IPS-NIHi7 (cell line): ENCODE measurements at regions not wholly inside any gene's neighbourhood (a gene's known extent, or its start where the extent isn't known, plus 50 kb on each side); places are given as distances from the start of the nearest gene placed in this dataset.

Experiments used
- DNase-seq: peaks from one replicate; pipeline ENCODE4 v3.0.0; 2012; ENCODE audit warnings: mixed read lengths; ENCODE audit errors: extremely low spot score

DNA sequence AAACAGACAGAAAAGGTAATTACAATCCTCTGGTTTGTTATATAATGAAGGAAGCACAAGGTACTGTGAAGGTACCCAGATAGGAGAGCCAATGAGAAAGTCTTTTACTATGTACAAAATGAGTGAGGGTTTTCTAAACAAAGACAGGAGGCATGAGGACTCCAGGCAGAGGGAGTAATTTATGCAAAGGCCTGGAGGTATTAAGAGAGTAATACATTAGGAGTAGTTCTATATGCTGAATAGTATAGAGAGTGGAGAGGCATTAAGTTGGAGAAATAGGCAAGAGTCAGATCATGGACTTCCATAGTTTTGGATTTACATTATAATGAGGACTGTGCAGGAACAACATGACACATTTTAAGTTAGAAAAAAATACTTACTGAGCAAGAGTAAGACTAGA is 216.0 kb downstream of the SCG2 start:
- no peak for DNase-seq

DNA sequence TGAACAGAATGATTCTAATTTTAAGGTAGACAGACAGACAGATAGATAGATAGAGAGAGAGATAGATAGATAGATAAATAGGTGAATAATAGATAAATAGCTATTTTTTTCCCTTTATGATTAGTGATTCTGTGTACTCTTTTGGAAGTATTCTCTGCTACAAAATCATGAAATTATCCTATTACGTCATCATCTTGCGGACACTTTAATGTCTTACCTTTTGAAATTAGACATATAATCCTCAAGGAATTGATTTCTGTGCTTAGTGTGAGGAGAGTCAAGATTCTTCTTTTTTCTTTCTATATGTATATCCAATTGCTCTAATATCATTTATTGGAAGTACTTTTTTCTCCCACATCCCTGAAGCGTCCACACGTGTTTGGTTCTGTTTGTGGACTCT is 215.2 kb downstream of the SCG2 start:
- DNase-seq = no peak

DNA sequence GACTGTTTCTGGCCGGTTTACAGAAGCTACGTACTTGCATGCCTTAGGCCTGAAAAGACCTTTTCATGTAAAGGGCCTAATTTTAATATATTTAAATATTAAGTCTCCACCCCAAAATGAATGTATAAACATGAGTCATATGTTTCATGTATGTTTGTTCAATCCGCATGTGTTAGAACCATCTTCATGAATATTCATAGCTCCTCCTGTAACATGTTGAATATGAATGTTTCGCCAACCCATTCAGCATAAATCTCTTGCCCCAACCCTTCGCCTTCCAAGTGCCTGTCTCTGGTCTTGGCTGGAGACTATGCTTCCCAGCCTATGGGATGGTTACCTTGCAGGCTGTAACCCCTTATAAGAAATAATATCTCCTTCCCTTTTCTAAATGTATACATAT is 212.5 kb downstream of the SCG2 start:
- no peak for DNase-seq

DNA sequence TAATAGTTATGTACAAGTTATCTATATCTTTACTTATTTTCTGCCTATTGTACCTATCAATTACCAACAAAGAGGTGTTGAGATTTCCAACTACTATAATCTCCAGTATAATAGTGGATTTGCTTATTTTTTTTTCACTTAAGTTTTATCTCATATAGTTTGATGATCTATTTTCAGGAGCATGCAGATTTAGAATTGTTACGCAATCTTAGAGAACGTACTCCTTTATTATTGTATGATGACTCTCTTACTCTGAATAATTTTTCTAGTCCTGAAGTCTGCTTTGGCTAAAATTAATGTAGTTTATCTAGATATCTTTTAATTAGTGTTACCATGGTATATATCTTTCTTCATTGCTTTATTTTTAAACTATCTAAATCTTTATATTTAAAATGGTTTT is 205.2 kb downstream of the SCG2 start:
- DNase-seq = no peak

DNA sequence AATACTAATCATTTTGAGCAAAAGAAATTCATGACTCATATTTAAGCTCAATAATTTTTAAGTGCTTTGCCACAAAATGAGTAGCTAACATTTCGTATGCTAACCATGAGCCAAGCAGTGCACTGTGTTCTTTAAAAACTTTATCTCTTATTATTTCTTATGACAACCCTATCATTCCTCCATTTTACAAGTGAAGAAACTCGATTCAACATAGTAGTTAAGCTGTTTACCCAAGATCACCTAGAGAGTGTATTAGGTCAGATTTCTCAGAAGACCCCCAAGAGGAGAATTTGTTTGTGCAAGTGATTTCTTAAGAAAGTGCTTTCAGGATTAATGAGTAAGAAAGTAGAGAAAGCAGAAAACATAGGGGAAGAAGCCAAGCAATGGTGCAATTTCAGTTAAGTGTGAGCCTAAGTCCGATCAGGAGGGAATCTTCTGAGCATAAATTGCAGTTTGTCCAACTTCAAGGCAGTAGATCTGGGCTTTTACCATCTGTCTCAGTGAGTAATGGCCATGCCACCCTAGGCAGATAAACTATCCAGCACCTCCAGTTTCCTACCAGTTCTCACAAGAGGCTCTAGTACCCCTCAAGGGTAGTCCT is 202.7 kb downstream of the SCG2 start:
- no peak for DNase-seq

DNA sequence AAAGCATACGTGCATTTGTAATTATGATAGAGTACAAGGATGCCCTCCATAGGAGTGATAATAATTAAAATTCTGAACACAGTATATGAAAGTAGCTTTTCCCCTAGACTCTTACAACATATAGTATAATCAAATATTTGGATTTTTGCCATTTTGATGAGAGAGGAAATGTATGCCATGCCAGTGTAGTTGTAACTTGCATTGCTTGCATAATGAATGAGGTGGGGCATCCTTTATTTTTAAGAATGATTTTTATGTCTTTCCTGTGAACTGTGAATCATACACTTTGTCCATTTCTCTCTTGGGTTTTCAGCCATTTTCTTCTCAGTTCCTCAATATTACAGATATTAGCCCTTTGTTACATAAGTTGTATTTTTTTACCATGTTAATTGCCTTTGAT is 197.5 kb downstream of the SCG2 start:
- no peak for DNase-seq

DNA sequence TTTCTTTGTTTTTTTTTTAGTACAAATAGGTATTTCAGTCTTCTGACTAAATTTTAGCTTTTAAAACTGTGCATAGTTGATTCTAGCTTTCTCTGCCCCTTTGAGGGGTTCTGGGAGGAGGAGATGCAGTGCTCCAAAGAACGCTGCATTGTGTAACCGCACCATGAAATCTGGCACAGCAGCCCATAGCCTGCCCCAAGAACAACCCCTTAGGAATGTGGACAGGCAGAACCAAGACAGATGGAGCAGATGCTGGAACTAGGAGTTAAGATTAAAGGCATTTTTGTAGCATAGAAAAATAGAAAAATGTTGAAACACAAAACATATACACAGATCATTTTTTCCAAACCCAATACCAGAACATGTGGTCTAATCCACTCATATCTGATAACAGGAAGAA is 187.5 kb downstream of the SCG2 start:
- no peak for DNase-seq

DNA sequence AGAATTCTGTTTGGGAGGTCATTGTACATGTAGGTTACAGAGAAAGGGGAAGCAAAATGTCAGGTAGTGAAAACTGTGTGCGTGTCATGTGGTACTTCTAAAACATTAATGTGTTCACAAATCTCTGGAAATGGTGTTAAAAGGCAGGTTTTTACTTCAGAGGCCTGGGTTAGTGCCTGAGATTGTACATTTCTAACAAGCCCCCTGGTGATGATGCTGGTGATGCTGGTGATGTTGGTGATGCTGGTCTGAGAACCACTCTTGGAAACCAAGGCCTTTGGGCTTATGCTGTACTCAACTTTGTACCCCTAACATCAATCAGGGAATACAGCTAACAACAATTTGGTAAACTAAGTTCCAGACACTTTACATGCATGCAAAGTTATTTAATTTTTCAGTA is 187.1 kb downstream of the SCG2 start:
- no peak for DNase-seq

DNA sequence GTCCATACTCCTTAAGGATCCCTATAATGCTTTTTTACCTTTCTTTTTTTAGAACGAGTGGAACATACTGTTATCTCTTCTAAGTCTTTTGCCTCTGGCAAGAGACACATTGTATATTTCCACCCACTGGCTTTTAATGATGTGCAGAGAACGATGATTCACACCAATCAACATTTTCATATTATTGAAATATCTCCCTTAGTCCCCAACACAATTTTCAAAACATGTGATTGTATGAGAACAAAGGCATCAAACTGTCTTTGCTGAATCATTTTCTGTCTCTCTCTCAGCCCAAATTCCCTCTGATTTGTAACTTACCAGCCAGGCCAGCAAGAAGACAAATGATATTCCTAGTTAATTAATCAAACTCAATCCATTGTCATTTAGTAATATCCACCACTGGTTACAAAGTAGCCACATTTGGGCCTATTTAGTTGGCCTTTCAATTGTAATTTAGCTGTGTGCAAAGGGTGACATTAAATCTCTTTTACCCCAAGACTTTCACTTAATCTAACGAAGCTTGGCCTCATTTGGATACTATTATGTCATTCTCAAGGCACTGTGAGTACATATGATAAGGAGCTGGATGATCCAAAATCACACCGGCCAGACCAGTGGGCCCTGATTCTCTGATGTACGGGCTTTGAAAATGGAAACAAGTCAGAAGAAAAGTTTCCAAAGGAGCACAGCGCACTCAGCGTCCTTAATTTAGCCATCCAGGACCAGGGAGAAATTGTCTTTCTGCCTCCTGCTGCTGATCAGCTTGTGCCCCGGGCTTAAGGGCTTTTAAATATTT is 185.1 kb downstream of the SCG2 start:
- DNase-seq = no peak

DNA sequence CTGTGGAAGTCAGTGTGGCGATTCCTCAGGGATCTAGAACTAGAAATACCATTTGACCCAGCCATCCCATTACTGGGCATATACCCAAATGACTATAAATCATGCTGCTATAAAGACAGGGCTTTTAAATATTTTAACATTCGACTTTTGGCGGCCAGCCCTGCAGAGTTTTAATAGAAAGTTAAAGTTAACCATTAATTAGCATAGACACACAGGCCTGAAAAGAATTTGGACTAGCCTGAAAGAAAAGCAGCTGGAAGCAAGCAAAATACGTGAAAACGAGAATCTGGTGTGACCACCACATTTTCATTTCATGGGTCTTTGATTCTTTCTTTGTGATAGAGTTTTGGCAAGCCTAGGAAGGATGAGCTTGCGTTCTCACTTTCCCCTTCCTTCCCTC is 184.0 kb downstream of the SCG2 start:
- DNase-seq = no peak

DNA sequence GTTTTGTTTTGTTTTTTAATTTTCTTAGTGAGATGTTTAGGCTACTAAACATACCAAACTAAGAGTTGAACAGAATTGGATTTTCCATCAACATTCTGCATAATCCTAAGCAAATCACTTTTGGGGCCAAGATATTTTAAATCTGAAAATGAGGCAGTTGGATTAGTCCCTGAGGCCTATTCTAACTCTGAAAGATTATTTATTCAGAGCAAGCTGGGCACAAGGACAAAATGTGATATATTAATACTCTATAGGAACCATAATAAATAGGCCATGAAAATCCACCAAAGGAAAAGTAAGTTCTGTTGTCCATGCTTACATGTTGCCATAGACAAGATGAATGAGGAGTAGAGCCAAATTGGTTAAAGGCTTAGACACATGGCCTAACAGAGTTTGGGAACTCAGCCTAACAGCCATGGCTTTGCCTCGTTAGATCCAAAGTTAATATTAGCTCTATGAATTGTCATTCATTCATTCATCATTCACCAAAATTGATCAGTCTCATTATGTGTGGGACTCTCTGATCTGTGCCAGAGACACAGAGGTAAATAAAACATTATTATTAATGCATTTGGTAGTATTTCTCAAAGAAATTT is 183.5 kb downstream of the SCG2 start:
- DNase-seq = no peak

DNA sequence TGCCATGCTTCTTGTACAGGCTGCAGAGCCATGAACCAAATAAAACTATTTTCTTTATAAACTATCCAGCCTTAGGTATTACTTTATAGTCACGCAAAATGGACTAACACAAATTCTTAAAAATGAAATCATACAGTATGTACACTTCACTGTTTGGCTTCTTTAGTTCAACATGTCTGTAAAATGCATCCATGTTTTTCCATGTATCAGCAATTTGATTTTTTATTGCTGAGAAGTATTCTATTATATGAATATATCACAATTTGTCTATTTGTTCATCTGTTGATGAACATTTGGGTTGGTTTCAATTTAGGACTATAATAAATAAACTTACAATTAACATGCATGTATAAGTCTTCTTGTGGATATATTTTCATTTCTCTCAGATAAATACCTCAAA is 182.1 kb downstream of the SCG2 start:
- no peak for DNase-seq

DNA sequence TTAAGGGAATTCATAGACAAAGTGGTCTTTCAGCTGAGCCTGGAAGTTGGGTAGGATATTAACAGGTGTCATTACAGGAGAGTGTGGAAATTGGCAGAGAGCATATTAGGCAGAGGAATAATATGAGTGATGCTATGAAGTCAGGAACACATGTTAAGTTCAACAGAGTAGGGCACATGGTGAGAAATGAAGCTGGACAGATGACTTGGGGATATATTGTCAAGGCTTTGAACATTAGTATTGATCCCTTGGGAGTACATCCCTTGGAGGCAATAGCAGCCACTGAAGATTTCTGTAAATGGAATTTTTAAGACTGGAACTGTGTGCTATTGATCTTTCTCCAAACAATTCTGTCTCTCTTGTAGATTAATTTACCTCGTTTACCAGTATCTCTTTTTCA is 170.7 kb downstream of the SCG2 start:
- DNase-seq = no peak

DNA sequence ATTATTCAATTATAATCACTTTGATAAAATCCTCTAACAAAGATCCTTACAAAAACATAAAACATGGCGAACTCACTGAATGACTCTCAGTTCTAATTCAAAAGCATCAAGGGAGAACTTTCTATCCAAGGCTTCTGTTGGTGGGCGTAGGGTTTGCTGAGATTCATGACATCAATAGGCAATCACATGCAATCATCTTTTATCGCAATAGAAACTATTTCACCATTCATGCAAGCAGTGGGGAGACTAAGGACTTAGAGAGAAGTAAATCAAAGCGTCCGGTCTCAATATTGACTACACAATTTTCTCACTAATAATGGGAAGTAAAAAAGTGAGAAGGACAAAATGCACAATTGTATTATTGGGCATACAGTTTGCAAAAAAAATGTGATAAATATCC is 168.7 kb downstream of the SCG2 start:
- DNase-seq = no peak

DNA sequence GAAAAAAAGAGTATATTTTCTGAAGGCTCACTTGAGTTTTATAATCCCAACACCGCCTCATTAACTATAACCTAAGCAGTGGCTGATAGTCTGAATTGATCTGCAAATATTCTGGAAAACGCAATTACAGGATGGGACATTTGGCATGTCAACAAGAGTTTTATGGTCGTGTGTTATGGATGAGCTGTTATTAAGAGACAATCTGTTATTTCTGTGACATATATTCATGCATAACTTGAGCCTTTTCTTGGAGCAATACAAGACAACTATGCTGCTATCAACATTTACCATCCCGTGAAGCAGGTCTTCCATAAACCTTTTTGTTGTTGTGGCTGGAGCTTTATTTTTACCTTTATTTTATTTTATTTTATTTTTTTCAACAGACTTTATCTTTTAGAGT is 164.4 kb downstream of the SCG2 start:
- no peak for DNase-seq

DNA sequence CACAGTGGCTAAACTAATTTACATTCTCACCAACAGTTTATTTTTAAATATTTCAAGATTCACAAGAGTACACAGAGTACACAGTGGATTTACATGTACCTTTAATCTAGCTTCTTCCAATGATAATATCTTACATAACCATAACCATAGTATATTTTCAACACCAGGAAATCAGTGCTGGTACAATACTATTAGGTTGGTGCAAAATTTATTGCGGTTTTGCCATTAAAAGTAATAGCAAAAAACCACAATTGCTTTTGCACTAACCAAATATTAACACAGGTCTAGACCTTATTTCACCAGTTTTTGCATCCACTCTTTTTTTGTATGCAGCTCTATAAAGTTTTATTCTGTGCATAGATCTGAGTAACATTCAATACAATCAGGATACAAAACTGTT is 163.0 kb downstream of the SCG2 start:
- no peak for DNase-seq

DNA sequence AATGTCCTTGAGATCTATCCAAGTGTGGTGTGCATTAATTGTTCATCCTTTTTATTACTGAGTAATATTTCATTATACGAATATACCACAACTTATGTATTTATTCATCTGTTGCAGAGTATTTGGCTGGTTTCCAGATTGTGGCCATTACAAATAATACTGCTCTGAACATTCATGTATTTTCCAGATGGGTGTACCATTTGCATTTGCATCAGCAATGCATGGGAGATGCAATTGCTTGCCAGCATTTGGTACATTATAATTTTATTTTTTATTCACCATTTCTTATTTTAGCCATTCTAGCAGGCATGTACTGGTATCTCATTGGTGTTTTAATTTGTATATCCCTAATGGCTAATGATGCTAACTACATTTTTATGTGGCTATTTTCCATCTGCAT is 162.4 kb downstream of the SCG2 start:
- DNase-seq = no peak

DNA sequence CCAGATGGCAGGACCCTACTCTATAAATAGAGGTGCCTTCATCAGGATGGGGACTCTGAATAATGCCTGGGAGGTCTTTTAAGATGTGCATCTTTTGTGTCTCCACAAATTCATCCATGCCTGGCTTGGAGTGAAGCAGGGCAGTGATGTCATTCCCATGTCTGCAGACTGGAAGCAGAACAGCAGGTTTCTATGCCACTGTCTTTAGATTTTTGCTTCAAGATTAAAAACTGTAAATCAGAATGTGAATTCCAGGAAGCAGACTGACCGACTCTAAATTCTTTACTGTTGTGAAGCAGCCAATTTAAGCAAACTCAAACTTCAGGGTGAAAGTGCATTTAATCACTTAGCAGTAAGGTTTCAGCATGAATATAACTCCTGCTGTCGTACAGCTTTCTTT is 159.3 kb downstream of the SCG2 start:
- no peak for DNase-seq

DNA sequence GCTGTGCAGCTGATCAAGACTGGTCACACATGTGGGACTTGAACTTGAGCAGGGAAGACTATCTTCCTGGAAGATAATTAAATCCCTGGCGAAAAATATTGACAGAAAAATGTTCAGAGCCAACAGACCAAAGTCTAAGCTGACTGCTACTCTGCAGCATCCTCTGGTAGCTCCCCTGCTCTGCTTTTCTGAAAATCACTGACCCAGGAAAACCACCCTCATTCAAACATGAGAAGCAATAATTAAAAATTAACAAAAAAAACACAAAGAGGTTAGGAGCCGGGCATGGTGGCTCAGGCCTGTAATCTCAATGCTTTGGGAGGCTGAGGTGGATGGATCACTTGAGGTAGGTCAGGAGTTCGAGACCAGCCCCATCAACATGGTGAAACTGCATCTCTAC is 151.9 kb downstream of the SCG2 start:
- no peak for DNase-seq

DNA sequence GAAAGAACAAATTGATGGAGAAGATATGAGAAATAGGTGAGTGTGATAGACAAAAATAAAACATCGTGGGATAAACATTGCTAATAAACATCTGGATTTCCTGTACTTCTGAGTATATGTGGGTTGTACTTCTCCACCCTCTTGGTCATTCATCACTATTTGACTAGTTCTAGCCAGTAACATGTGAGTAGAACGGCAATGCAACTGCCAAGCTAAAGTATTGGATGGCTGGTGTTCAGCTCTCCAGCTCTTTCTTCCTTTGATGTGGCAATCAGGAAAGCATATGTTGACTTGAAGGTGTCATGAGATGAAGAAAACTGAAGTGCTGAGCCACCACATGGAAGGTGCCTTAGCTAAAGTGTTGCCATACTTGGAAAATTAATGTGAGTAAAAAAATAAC is 144.9 kb downstream of the SCG2 start:
- no peak for DNase-seq

DNA sequence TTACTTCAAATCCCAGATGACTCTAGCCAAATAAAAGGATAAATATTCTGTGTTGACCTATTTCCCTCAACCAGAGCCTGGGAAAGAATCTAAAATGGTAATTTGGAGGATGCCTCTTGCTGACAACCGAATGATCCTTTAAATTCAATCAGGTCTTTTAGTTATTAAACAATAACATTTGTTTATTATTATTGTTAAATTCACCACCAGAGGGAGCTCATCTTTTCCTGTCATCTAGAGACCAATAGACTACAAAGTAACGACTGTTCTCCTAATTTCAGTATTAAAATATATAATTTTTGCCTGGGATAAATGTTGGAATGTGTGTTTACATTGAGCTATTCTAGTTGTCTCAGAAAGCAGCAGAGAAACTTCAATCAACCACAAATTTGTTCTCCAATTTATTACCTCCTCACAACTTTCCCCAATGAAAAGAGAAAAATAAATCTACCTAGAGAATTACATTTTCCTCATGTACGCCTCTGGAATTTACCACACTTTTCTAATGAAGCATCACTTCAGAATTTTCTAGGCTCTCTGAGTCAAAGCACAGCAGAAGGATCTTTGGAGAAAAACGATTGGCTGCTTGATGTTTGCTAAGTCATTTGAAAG is 142.7 kb downstream of the SCG2 start:
- DNase-seq = no peak

DNA sequence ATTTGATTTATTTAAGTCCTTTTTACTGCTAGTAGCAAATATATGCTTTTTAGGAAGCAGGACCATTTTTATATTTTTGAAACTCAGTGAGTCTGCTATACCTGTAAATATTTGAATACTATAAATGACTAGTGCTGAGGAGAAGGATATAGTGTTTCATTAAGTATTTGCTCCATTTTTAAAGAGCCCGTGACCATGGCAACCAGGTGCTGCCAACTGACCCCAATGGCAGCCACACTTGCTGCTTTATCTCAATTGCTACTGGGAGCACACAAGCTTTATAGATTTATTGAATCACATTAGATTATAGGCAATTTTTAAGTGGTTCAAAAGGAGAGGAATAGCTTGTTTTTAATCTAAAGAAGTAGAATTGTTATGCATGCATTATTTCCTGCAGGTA is 142.0 kb downstream of the SCG2 start:
- DNase-seq = no peak

DNA sequence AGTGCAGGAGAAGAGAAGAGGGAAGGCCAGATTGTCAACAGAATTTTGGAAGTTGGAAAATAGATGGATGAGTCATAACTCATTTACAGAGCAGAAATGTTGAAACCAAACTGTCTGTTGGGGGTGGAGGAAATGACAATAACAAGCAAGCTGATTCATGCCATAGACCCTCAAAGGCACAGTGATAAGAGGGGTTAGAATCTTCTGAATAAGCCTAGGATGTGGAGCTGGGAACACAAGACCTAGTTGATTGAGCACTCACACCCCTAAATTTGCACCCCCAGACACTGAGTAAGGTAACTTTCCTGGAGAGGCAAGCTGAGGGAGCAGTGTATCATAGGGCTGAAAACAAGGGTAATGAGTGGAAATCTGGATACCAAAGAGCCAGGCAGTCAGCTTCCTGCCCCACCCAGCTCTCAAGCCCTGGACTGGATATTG is 141.4 kb downstream of the SCG2 start:
- DNase-seq = no peak
